ENCODE measurements at regions not wholly inside any gene's neighbourhood (a gene's known extent, or its start where the extent isn't known, plus 50 kb on each side); places are given as distances from the start of the nearest gene placed in this dataset.

DNA sequence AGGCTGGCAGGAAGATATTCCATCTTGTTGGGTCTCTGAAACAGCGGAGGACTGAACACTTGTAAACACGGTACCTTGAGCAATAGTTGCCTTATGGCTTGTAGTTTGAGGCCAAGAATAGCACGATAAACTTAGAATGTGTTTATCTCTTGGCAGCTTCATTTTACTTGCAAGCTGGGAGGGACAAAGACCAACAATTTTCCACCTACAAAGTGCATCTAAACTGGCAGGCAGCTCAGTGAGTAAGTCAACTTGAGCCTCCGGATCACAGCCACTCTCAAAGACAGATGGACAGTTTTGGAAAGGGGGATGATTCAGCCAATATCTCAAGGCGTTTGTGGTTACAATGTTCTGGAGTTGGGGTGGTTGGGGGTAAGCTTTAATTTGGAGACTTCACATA is 652.6 kb downstream of the CETN3 start:
- no peak for DNase-seq (ENCODE audit: low read depth in 2 of 2, low spot score in 1 of 2)

DNA sequence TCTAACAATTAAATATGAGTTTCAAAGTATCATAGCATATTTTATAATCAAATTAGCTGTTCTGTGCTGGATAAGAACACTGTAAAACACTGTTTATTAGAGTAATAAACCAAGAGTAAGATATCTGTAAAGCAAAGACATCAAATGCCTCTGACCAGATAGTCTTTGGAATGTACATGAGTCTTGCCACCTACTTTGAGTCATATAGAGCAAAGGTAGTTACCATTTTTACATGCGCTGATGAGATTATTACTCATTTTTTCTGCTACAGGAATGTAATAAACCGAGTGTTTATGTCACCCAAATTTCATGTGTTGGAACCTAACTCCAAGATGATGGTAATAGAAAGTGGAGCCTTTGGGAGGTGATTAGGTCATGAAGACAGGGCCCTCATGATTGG is 654.5 kb downstream of the CETN3 start:
- no peak for DNase-seq (ENCODE audit: low read depth in 2 of 2, low spot score in 1 of 2)

DNA sequence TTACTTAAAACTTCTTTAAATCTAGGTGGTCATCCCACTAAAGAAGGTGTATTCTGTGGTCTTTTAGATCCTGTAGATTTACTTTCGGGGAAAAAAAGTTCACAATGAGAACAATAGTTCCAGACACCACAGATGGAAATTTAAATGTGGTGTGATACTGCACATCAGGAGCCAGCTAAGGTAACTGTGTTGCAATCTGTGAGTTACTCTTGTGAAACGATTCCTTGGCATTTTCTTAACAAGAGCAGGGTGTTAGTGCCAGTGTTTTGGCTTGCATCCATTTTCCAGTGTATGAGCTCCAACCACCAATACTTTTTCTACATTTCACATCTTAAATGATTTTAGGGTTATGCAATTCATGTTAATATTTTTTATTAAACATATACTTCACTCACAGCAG is 674.5 kb downstream of the CETN3 start:
- DNase-seq (ENCODE audit: low read depth in 2 of 2, low spot score in 1 of 2): no peak

DNA sequence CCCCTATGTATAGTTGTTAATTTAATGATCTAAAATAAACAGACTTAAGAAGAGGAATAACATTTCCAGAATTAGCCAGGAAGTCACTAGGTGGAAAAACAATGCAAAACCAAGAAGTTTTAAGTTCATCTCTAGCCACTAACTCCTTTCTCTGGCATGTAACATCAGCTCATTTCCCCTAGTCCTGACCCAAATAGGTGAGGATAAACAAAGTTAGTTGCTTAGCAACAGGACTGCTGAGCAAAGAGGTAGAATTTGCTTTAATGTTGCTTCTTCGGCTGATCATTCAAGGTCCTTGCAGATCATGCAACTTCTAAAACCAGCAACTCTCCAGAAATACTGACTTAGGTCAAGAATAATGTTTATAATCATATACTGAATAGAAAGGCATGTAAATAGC is 675.8 kb downstream of the CETN3 start:
- no peak for DNase-seq (ENCODE audit: low read depth in 2 of 2, low spot score in 1 of 2)

DNA sequence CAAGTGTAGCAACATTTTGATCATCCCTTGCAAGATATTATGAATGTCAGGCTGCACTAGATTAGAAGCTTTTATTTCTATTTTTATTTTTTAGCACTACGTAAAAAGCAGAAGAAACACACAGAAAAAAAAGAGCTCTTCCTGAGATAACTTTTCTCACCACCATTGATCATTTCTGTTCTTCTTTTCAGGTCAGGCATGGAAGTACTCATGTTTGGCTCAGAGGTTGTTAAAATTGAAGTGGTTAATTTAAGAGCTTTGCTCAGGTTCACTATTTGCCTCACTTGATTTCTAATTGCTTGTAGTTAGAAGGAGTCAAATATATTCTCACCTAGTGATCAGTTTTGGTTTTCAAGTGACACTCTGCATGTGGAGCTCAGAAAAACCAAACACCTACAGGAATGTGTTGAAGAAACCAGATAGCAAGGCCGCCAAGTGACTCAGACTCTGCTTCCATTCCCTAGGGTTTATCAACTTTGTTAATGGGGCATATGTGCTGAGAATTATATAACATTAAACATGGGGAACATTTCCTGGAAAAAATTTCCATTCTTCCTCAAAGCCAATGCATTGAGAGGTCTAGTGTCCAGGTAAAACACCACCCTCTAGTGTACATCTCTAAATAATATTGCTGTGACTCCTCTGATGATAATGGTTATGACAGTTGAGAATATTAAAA is 679.8 kb downstream of the CETN3 start:
- no peak for DNase-seq (ENCODE audit: low read depth in 2 of 2, low spot score in 1 of 2)

DNA sequence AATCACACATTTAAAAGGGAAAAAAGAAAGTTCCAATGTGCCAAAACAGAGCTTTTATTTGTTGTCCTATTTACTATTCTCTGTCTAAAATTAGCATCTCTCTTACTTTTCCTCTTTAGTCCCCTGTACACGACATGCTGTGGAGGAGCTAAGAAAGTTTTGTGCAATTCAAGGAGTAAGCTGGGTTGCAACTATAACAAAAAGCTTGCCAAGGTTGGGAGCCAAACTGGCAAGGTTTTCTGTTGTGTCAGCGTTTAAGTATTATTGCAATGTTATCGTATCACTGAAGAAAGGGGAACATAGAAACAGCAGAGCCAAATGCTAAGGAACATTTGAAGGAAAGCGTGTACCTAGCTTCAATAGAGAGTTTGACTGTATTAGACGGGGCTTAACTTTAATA is 680.8 kb downstream of the CETN3 start:
- no peak for DNase-seq (ENCODE audit: low read depth in 2 of 2, low spot score in 1 of 2)

DNA sequence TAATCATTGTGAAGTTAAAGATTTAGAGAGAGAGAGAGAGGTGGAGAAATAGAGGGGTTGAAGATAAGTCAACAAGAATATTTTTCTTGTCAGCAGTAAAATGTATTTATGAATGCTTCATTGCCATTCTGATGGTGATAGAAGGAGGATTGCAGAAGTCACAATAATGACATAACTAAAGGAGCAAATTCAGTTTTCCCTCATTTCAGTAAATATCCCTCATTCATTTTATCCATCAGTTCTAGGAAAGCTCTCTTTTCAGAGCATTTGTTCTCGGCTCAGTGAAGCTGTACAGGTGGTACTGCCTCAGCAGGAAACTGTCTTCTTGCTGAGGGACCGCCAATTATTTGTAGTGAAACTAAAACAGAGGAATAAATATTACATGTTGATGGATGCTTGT is 681.4 kb downstream of the CETN3 start:
- no peak for DNase-seq (ENCODE audit: low read depth in 2 of 2, low spot score in 1 of 2)

DNA sequence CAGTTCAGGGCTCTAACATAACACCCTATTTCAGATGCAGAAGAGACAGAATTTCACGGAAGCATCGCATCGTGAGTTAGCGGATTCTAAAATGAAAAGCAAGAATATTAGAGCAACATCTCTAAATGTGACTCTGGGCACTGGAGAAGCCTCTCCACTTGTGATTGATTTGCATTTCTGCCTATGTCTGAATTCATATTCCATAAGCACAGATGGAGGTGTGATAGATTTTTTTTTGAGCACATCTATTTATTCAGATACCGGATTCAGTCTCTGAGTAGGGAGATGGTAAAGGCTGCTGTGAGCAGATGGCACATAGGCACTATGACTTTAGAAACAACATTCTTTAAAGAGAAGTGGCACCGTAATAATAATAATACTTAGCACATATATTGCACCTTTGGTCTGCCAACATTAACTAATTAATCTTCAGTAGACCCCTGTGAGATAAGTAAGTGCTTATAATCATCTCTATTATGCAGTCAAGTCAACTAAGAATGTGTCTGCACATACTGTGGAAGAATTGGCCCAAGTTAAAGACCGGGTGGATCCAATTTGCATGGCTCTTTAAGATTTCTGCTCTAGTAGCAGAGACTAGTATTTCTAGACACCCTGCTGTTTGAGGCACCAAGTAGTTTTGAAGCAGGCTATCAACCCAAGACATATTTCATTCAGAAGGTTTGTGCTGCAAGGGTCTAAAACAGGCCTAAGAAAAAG is 685.0 kb downstream of the CETN3 start:
- DNase-seq (ENCODE audit: low read depth in 2 of 2, low spot score in 1 of 2): no peak

DNA sequence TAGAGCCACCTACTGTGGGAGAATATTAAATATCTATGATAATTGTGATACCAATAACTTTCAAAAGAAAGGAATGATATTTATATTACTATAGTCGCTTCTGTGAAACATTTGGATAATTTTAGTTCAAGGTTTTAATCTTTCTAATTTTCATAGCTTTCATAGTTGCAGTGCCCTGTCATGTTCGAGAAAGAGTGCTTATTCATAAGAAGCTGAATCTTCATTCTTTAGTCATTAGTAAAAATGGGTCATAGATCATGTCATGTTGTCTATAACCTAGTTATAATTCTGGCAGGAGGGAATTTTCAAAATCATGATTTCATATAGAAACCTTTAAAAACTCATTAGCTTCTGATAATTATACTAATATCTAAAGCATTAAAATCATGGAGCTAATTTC is 685.6 kb downstream of the CETN3 start:
- no peak for DNase-seq (ENCODE audit: low read depth in 2 of 2, low spot score in 1 of 2)

DNA sequence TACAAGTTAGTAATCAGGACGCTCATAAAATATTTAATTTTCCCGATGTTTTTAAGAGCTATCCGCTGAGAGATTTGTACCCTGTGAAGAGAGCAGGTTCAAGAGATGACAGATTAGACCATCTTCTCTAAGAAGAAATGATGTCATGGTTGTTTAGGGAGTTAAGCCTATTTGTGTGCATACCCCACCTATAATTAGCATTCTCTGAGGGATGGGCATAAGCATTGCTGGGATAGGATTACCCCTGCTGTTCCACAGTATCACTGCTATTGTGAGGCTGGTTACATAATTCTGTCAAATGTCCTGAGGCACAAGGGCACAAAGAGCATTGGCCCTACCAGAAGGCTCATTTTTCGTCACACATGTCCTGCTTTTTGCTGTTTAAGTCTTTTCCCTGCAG is 687.0 kb downstream of the CETN3 start:
- no peak for DNase-seq (ENCODE audit: low read depth in 2 of 2, low spot score in 1 of 2)

DNA sequence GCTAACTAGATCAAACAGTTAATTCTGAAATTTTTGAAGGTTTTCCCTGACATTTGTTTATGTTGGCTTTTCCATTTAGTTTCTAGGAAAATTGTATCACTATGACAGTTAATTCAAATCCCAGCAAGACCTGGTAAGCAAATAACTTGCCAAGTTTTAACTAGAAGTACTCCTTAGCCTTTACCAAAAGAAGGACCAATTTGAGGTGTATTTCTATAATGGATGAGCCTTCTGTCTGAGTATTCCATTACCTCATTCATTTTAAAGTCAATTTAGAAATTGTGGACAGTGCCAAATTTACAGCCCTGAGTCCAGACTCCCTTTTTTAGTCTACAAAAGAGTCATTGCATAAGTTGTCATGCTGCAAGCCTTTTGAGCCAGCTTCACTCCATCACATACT is 687.6 kb downstream of the CETN3 start:
- no peak for DNase-seq (ENCODE audit: low read depth in 2 of 2, low spot score in 1 of 2)

DNA sequence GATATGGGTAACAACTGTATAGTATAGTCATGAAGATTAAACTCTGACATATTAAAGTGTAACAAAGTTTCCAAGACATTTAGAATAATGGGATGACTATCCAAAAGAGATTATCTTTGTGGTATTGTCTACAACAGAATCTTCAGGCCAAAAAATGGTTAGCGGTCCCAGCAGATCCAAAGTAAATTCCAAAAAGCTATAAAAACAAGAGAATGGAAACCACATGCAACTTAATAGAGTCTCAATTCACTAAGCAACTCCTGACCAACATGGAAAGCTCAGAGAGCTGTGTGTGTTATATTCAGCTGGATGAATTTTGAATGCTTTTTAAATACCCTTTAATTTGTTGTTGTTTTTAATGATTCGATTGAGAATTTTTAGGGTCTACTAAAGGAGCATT is 688.2 kb downstream of the CETN3 start:
- no peak for DNase-seq (ENCODE audit: low read depth in 2 of 2, low spot score in 1 of 2)

DNA sequence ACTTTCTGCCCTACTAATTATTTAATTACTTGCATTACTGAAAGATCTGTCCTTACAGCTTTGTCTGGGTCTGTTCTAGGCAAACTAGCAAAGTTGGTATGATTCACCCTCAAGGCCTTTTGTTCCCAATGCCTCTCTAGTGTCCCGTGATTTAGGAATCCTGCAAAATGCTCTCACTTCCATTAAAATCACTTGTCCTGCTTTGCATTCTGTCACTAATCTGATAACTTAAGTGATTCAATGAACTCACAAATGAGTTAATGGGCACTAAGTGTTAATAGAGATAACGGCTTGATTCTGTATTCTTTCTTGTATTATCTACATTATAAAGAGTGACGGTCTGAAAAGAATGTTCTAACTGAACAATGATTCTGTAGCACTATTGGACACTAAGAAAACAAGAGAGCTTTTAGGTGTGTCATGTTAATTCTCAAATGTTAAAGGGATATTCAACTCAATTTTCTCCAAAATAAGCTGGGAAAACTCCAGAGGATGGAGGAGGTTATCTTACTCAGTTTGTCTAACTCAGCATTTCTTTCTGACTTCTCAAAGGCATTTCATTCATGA is 697.3 kb downstream of the CETN3 start:
- no peak for DNase-seq (ENCODE audit: low read depth in 2 of 2, low spot score in 1 of 2)

DNA sequence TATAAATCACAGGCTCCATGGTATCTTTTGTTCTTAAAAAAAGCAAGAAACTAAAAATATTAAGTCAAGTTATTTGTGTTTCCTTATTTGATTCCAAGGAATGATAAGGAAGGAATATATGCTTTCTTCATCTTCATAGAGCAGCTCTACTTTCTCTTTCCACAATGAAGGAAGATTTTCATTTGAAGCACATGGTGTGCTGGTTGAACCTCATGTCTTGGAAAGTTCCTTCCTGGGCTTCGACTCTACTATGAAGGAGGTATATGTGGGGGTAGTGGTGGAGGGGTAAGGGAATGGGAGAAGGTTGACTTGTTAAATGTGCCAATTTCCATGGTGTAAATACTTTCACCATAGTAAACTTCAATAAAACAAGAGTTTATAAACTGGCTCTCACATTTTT is 698.0 kb downstream of the CETN3 start:
- no peak for DNase-seq (ENCODE audit: low read depth in 2 of 2, low spot score in 1 of 2)

DNA sequence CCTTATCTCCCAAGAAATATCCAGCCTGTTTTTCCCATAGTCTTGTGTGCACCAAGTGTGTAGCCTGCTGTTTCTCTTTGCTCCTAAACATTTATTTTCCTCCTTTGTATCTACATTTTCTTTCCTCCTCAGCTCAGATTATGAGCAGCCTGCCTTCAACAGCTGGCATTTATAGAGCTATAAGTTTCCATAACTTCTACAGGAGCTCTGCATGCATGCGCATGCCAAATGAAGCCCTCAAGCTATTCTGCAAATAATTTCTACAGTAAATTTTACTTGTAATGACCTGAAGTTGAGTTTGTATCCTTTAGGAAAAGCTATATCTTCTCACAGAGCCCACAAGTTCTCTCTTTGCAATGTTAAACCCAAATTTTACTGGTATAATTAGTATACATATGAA is 699.5 kb downstream of the CETN3 start:
- no peak for DNase-seq (ENCODE audit: low read depth in 2 of 2, low spot score in 1 of 2)

DNA sequence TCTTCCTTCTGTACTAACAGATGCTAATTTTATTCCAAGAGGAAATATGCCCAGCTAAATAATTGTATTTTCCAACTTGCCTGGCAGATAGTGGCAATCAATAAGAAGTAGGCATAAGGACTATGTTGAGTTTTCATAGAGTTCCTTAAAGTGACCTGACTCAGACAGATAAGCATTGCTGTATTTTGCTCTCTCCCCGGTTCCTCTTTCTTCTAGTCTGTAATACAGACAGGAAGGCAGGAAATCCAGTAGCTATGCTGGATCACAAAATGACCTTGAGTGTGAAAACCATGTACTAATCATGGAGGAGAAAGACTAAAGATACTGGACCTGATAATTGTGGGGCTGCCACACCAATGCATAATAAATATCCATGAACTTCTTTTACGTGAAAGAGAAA is 701.7 kb downstream of the CETN3 start:
- no peak for DNase-seq (ENCODE audit: low read depth in 2 of 2, low spot score in 1 of 2)

DNA sequence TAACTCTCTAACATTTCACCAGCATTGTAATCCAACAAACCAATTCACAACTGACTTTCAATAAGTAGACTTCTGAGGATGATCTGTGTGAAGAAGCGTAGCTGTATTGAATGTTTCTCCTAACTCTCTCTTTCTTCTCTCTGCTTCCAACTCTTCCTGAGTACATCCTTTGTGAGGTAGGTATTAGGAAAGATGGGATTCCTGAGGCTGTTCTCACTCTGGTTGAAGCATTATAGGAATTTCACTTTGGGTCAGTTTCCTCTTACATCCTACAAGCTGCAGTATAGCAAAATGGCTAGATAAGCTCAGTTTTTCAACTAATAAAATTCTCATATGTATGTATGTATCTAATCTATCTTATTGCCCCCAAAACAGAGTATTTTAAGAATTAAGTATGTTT is 702.8 kb downstream of the CETN3 start:
- no peak for DNase-seq (ENCODE audit: low read depth in 2 of 2, low spot score in 1 of 2)

DNA sequence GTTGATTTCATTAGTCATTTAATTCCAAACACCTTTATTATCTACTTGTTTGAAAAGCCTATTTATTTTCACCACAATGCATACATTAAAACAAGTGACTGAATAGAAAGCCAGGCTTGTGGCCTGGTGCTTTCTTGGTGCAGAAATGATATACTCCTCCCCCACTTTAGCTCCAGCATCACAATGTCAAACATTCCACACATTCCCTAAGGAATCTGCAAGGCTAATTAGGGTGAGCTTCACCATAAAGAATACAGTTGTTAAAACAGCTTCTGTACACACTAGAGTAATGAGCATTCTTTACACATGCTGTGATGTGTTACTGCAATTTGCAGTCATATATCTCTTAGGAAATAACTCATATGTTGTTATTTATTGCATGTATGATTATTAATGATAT is 705.7 kb downstream of the CETN3 start:
- no peak for DNase-seq (ENCODE audit: low read depth in 2 of 2, low spot score in 1 of 2)

DNA sequence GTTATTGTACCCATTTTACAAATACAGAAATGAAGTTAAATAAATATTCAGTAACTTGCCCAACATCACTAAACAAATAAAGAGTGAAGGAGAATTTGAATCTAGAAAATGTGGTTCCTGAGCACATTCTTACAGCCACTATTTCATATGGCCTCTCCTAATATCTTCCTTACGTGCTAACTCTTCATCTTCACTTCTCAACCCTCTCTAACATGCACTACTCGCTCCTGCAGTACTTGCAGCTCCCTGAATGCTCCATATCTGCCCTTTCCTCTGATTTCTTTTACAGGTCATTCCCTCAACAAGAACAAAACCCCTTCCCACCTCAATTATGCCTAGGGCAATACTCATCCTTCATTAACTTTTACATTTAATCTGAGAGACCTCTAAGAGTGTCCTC is 711.5 kb downstream of the CETN3 start:
- DNase-seq (ENCODE audit: low read depth in 2 of 2, low spot score in 1 of 2): no peak

DNA sequence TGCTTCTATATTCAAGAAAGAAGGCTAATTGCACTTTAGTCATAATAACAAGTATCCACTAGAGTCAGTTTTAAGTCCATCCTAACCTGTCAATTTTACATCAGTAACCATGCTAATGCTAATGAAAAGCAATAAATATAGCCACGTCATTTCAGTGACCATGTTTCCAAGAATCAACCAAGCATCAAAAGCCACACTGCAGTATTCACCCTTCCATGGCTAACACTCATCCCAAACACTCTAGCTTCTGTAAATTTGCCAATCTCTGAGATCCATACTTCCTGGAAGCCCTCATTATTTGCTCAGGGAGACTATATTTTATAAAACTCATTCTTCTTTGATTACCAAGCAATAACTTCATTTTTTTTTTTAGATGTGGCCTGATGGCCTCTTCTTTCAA is 712.0 kb downstream of the CETN3 start:
- DNase-seq (ENCODE audit: low read depth in 2 of 2, low spot score in 1 of 2): no peak

DNA sequence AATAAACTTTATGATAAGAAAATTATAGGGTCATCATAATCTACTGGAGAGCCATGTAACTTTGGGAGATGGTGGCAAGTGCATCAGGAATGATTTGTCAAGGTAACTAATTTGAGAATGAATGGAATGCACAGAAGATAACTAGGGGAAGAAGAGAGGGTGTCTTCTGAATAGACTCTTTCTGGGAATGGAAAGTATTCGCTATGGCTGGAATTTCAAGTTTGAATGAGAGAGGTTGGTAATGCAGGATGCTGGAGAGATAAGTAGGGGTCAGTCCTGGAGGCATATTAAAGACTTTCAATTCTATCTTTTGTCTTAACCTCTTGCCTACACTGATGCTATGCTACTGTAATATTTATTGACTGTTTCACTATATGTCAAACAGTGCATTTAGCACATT is 714.2 kb downstream of the CETN3 start:
- no peak for DNase-seq (ENCODE audit: low read depth in 2 of 2, low spot score in 1 of 2)

DNA sequence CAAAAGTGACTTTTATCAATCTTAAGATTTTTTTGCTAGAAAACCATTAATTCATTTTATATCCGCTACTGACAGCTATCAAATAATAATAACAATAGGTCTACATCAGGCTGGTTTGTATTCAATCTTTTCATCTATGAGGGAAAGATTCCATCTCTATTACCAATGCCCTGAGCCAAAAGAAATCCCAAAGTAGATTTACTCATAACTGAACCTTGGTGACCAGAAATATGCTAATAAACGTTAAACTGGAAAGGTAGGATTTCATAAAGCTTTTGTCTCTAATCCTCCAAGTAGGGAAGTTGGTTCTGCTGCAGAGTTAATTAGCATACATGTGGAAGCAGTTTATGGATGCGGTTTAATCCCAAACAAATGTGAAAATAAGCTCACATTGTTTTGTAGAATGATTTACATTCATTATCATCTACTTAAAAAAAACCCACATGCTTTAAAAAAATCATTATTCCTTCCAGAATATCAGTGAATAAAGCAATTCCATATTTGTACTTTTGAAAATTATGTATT is 715.5 kb downstream of the CETN3 start:
- DNase-seq (ENCODE audit: low read depth in 2 of 2, low spot score in 1 of 2): no peak

DNA sequence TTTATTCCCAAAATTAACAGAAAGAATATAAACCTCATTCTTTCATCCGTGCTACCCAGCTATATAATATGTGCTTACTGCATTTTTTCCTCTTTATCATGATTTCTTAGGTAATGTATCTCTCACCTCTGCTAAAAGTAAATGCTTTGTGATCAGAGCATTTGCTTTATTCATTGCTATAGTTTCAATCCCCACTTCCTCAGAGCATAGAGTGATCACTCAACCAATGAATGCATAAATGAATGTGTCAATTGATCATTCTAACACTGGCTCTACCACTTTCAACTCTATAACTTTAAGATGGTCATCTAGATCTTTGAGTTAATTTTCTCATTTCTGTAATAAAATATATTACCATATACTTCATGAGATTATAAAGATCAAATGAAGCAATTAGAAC is 719.2 kb downstream of the CETN3 start:
- no peak for DNase-seq (ENCODE audit: low read depth in 2 of 2, low spot score in 1 of 2)

Measured in stimulated activated CD8-positive, alpha-beta memory T cell treated with anti-CD3 and anti-CD28 coated beads, Interleukin-4, amount 100 ng/mL, for 1 hour (primary cell).